CD4-positive, alpha-beta memory T cell (primary cell): ENCODE measurements at regions not wholly inside any gene's neighbourhood (a gene's known extent, or its start where the extent isn't known, plus 50 kb on each side); places are given as distances from the start of the nearest gene placed in this dataset.

Source experiments
- CTCF ChIA-PET: fragments of 350-600 bp; sonication (Branson Sonifier 250); formaldehyde crosslinking; loops from one replicate; lab custom pipeline; 2021; ENCODE audit warnings: inconsistent platforms; ENCODE audit not compliant: partially characterized antibody; lab: Charles Lee
- POLR2A ChIA-PET: fragments of 350-600 bp; sonication (Branson Sonifier 250); formaldehyde crosslinking; loops from one replicate; lab custom pipeline; 2021; ENCODE audit not compliant: partially characterized antibody; lab: Charles Lee
- DNase-seq, 5 donors: peaks; one replicate each; pipeline versions ENCODE4 v3.0.0 to v3.0.0-alpha.2; 2020 to 2022; ENCODE audit warnings: mixed read lengths in 1 of 5
- H3K27ac ChIP-seq: one replicate; pipeline ENCODE4 v1.7.0; 2013; ENCODE audit warnings: low read depth, low read length
- H3K27me3 ChIP-seq: 2 replicates; pipeline ENCODE4 v1.7.0; 2013; ENCODE audit warnings: mild to moderate bottlenecking, low read length, moderate library complexity; ENCODE audit not compliant: insufficient read depth
- H3K36me3 ChIP-seq: 2 replicates; pipeline ENCODE4 v1.7.0; 2013; ENCODE audit warnings: mild to moderate bottlenecking, low read length, moderate library complexity; ENCODE audit not compliant: insufficient read depth
- H3K4me1 ChIP-seq: 2 replicates; pipeline ENCODE4 v1.7.0; 2013; ENCODE audit warnings: mild to moderate bottlenecking, low read length, moderate library complexity; ENCODE audit not compliant: insufficient read depth
- H3K4me3 ChIP-seq, 2 donors: one replicate each; pipeline ENCODE4 v1.7.0; 2013; ENCODE audit warnings: low read length in 2 of 2, mild to moderate bottlenecking in 1 of 2
- H3K9me3 ChIP-seq, 2 donors: one replicate each; pipeline ENCODE4 v1.7.0; 2013; ENCODE audit warnings: low read length in 2 of 2, control low read depth in 1 of 2; ENCODE audit not compliant: control insufficient read depth in 1 of 2
- H3K27ac Mint-ChIP-seq, 7 donors: one replicate each; pipeline ENCODE4 v1.8.0; 2020 to 2021; ENCODE audit warnings: mixed read lengths in 7 of 7, mild to moderate bottlenecking in 6 of 7, inconsistent platforms in 3 of 7, moderate library complexity in 3 of 7
- H3K27me3 Mint-ChIP-seq, 2 donors: one replicate each; pipeline ENCODE4 v1.8.0; 2020 to 2021; ENCODE audit warnings: mixed read lengths in 2 of 2
- H3K36me3 Mint-ChIP-seq, 2 donors: one replicate each; pipeline ENCODE4 v1.8.0; 2020 to 2021; ENCODE audit warnings: mixed read lengths in 2 of 2, inconsistent platforms in 1 of 2, mild to moderate bottlenecking in 1 of 2
- H3K4me1 Mint-ChIP-seq, 4 donors: one replicate each; pipeline ENCODE4 v1.8.0; 2020 to 2021; ENCODE audit warnings: mixed read lengths in 4 of 4, mild to moderate bottlenecking in 1 of 4
- H3K4me3 Mint-ChIP-seq, 8 donors: one replicate each; pipeline ENCODE4 v1.8.0; 2020 to 2021; ENCODE audit warnings: mixed read lengths in 8 of 8, mild to moderate bottlenecking in 7 of 8, moderate library complexity in 6 of 8, inconsistent platforms in 3 of 8
- H3K9me3 Mint-ChIP-seq, 8 donors: one replicate each; pipeline ENCODE4 v1.8.0; 2020 to 2021; ENCODE audit warnings: mixed read lengths in 8 of 8, mild to moderate bottlenecking in 5 of 8, inconsistent platforms in 3 of 8, moderate library complexity in 1 of 8
- intact Hi-C: fragments of 100-400 bp; cut with micrococcal nuclease; formaldehyde crosslinking; loops from one replicate; pipeline ENCODE4 v1.15.1; 2023

DNA sequence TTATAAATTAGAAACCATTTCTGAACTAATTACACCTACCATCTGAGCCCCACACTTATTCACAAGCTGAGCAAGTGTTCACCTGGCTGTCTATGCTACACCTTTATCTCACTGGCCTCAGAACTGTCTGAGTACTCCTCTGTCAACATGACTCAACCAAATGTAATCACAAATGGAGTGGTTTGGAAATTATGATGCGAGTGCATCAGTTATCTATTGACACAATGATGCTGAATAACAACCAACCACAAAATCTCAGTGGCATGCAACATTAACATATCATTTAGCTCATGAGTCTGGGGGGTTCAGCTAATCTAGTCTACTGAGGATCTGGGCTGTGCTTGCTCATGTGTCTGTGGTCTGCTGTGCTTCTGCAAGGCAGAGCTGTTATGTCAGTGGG, 184.2 kb upstream of the NXPH2 start:
- DNase-seq: no peak
- Mint-ChIP-seq H3K4me3 (no peak overlapping the region), H3K27me3 (no peaks in the 10 kb centered on the region), H3K36me3 (no peaks in the 10 kb centered on the region), H3K4me1 (no peaks in the 10 kb centered on the region), H3K9me3 (peaks cover 2 to 7% (median 5%) of the 10 kb centered on the region in 8 donors), H3K27ac (no peak overlapping the region)
- H3K36me3 ChIP-seq: no peaks in the 10 kb centered on the region
- ChIA-PET POLR2A (no interaction called here), CTCF (no interaction called here)
- no peaks in the 10 kb centered on the region for H3K4me1 ChIP-seq
- no peak overlapping the region for H3K27ac ChIP-seq
- no peaks in the 10 kb centered on the region for H3K9me3 ChIP-seq
- H3K27me3 ChIP-seq: no peaks in the 10 kb centered on the region
- intact Hi-C loops: no loop called here
- no peak overlapping the region for H3K4me3 ChIP-seq

DNA sequence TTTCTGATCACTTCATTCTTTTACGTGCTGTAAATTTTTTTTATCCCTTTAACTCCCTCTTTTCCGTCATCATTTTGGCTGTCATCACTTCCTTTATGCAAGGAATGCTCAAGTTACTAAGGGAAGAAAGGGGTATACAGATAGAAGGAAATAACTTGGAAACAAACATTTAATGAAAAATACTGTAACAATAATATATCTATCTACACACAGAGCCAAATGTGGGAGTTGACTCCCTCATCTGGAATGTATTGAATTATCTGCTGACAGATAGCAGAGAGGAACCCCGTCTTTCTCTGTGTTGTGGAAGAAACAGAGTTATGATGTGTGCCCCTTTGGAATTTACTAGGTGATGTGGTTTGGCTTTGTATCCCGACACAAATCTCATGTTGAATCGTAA, 182.5 kb upstream of the NXPH2 start:
- POLR2A ChIA-PET: no interaction called here
- Mint-ChIP-seq H3K9me3 (peaks cover 3 to 10% (median 6%) of the 10 kb centered on the region in 8 donors), H3K27me3 (no peaks in the 10 kb centered on the region)

DNA sequence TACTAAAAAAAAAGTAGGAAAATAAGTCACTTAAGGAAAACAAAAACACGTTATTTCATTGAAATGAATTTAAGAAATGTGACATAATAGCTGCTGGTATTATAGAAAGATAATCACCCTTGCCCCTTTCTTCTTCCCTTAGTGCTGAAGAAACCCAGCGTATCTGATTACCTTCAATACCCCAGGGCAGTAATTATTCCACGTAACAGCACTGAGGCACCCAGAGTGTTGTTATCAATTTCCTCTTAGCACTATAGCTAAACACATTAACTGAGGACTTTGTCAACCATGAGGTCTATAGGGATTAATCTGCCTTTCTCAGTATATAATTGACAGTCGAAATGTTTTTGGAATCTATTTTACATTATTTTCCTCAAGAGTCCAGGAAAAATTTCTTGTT, 180.0 kb upstream of the NXPH2 start:
- Mint-ChIP-seq H3K27me3 (no peaks in the 10 kb centered on the region), H3K36me3 (no peaks in the 10 kb centered on the region), H3K4me3 (no peak overlapping the region), H3K4me1 (no peaks in the 10 kb centered on the region), H3K27ac (no peak overlapping the region), H3K9me3 (peaks cover 0 to 12% (median 6%) of the 10 kb centered on the region in 8 donors)
- H3K4me3 ChIP-seq: no peak overlapping the region
- DNase-seq: no peak
- ChIA-PET CTCF (no interaction called here), POLR2A (no interaction called here)
- H3K27ac ChIP-seq: no peak overlapping the region
- H3K27me3 ChIP-seq: no peaks in the 10 kb centered on the region
- no peaks in the 10 kb centered on the region for H3K4me1 ChIP-seq
- peaks cover 0 to 3% of the 10 kb centered on the region in 2 donors for H3K9me3 ChIP-seq
- no peaks in the 10 kb centered on the region for H3K36me3 ChIP-seq
- intact Hi-C loops: no loop called here

More for the DNA sequence above, 182.5 kb upstream of the NXPH2 start:
- CTCF ChIA-PET: no interaction called here
- Histone ChIP-seq H3K4me3 (no peak overlapping the region), H3K9me3 (no peaks in the 10 kb centered on the region), H3K4me1 (no peaks in the 10 kb centered on the region), H3K36me3 (no peaks in the 10 kb centered on the region), H3K27ac (no peak overlapping the region), H3K27me3 (no peaks in the 10 kb centered on the region)
- Mint-ChIP-seq H3K4me3 (no peak overlapping the region), H3K4me1 (no peaks in the 10 kb centered on the region), H3K27ac (no peak overlapping the region), H3K36me3 (no peaks in the 10 kb centered on the region)
- intact Hi-C loops: no loop called here
- DNase-seq: no peak

DNA sequence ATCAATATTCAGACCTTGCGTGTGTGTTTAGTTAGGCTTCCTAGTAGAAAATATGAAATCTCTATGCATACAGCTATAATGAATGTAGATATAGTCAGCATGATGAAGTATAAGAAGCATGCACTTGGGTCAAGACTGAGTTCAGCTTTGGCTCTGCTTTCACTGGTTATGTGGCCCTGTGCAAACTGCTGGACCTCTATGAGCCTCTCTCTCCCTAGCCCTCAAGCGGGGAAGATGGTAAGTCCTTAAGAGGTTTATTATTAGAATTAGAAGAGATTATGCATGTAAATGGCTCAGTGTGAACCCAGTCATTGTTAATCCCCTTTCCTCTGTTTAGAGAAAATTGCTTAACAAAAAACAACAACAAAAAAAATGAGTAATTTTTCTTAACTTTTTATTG, 178.8 kb upstream of the NXPH2 start:
- Mint-ChIP-seq H3K9me3 (peaks cover 2 to 10% (median 4%) of the 10 kb centered on the region in 8 donors), H3K4me3 (no peak overlapping the region), H3K27me3 (no peaks in the 10 kb centered on the region), H3K36me3 (no peaks in the 10 kb centered on the region), H3K4me1 (no peaks in the 10 kb centered on the region), H3K27ac (no peak overlapping the region)
- peaks cover 0 to 3% of the 10 kb centered on the region in 2 donors for H3K9me3 ChIP-seq
- no peaks in the 10 kb centered on the region for H3K4me1 ChIP-seq
- H3K27me3 ChIP-seq: no peaks in the 10 kb centered on the region
- no peak overlapping the region for H3K4me3 ChIP-seq
- H3K36me3 ChIP-seq: no peaks in the 10 kb centered on the region
- ChIA-PET CTCF (no interaction called here), POLR2A (no interaction called here)
- no peak overlapping the region for H3K27ac ChIP-seq
- intact Hi-C loops: no loop called here
- no peak for DNase-seq

DNA sequence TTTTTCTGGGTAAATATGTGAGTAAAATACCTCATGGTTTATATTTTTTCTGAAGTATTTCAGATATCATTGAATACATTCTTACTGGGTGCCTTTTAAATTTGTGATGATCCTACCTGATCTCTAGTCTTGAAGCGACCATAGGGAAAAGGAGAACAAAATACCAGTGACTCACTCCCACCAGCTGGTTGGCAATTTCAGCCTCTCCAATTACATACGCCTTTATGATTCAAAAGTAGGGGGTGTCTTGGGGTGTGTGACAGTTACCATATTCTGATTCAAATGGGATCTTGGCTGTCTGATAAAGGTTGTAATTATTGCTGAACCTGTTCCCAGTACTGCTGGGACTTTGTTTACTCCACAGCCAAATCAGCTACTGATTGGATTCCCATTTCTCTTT, 175.9 kb upstream of the NXPH2 start:
- Histone ChIP-seq H3K9me3 (peaks cover 0 to 3% of the 10 kb centered on the region in 2 donors), H3K27ac (no peak overlapping the region), H3K4me1 (no peaks in the 10 kb centered on the region), H3K4me3 (no peak overlapping the region), H3K36me3 (no peaks in the 10 kb centered on the region), H3K27me3 (no peaks in the 10 kb centered on the region)
- no peaks in the 10 kb centered on the region for H3K27me3 Mint-ChIP-seq
- ChIA-PET POLR2A (no interaction called here), CTCF (no interaction called here)
- DNase-seq: no peak
- no peak overlapping the region for H3K27ac Mint-ChIP-seq
- no peak overlapping the region for H3K4me3 Mint-ChIP-seq
- intact Hi-C loops: no loop called here
- peaks cover 2 to 10% (median 6%) of the 10 kb centered on the region in 8 donors for H3K9me3 Mint-ChIP-seq
- H3K36me3 Mint-ChIP-seq: no peaks in the 10 kb centered on the region
- no peaks in the 10 kb centered on the region for H3K4me1 Mint-ChIP-seq

DNA sequence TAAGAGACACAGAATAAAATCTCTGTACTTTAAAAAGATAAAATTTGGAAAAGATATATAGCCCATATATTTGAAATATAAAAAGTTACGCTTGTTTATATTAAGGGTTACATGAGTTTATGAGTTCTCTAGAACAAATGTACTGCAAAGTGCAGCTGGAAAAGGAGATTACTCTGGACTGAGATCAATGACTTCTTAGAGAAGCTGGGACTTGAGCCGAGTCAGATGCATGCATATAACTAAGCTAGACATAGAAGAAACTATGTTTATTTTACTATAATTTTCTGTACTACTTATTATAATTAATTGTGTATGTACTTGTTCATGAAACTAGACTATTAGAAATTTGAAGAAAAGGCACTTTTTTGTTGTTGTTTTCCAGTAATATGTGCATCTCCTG, 170.3 kb upstream of the NXPH2 start:
- Histone ChIP-seq H3K4me1 (no peaks in the 10 kb centered on the region), H3K4me3 (no peak overlapping the region), H3K27me3 (no peaks in the 10 kb centered on the region), H3K9me3 (no peaks in the 10 kb centered on the region), H3K27ac (no peak overlapping the region), H3K36me3 (no peaks in the 10 kb centered on the region)
- ChIA-PET CTCF (no interaction called here), POLR2A (no interaction called here)
- H3K4me1 Mint-ChIP-seq: no peaks in the 10 kb centered on the region
- intact Hi-C loops: no loop called here
- no peak overlapping the region for H3K4me3 Mint-ChIP-seq
- H3K36me3 Mint-ChIP-seq: no peaks in the 10 kb centered on the region
- H3K27ac Mint-ChIP-seq: no peak overlapping the region
- H3K9me3 Mint-ChIP-seq: peaks cover 0 to 11% (median 4%) of the 10 kb centered on the region in 8 donors
- DNase-seq: no peak
- H3K27me3 Mint-ChIP-seq: no peaks in the 10 kb centered on the region

DNA sequence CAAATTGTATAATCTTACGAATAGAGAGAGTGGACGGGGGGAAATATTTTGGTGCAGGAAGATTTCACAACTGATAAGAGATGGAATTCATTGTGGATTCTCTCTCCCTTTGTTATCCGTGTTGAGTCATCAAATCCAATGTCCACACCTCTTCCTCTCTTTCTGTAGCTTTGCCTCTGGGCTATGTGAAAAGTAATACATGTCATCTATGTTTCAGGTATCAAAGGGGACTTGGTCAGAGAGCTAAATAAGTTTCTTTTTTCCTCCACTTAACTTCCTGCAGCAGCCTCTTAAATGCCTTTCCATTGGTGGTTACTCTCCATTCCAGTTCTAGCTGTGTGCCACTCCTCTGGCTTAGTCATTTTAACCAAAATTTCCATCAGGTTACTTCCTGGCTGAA, 169.3 kb upstream of the NXPH2 start:
- Histone ChIP-seq H3K4me1 (no peaks in the 10 kb centered on the region), H3K27me3 (no peaks in the 10 kb centered on the region), H3K4me3 (no peak overlapping the region), H3K27ac (no peak overlapping the region), H3K9me3 (no peaks in the 10 kb centered on the region), H3K36me3 (no peaks in the 10 kb centered on the region)
- CTCF ChIA-PET: no interaction called here
- intact Hi-C loops: no loop called here
- Mint-ChIP-seq H3K27ac (no peak overlapping the region), H3K4me1 (no peaks in the 10 kb centered on the region), H3K27me3 (no peaks in the 10 kb centered on the region), H3K36me3 (no peaks in the 10 kb centered on the region), H3K9me3 (peaks cover 0 to 9% (median 3%) of the 10 kb centered on the region in 8 donors), H3K4me3 (no peak overlapping the region)
- POLR2A ChIA-PET: no interaction called here
- DNase-seq: no peak

DNA sequence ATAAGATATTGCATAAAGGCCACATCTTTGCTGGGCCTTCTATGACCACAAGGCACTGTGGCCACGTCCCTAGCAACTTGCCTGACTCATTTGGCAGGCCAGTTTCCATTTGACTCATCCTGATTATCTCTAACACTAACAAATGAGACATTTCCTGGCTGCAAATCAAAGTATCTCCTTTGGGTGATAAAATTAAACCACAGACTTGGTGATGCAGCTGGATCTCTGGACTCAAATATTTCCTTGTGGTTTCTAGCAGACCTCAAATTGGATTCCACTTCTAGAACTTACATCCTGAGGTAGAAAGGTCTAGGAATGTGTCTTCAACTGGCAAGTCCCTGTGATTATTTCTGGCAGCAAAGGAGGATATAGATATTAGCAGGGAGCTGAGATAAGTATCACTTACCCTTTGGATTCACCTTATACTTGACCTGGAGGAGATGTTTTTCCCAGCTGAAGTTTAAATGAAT, 167.9 kb upstream of the NXPH2 start:
- no peak overlapping the region for H3K27ac Mint-ChIP-seq

More for the DNA sequence above, 167.9 kb upstream of the NXPH2 start:
- intact Hi-C loops: no loop called here
- Histone ChIP-seq H3K9me3 (no peaks in the 10 kb centered on the region), H3K4me3 (no peak overlapping the region), H3K36me3 (no peaks in the 10 kb centered on the region), H3K27ac (no peak overlapping the region), H3K27me3 (no peaks in the 10 kb centered on the region), H3K4me1 (no peaks in the 10 kb centered on the region)
- Mint-ChIP-seq H3K27me3 (no peaks in the 10 kb centered on the region), H3K4me3 (no peak overlapping the region), H3K4me1 (no peaks in the 10 kb centered on the region), H3K9me3 (peaks cover 0 to 10% (median under 1%) of the 10 kb centered on the region in 8 donors), H3K36me3 (no peaks in the 10 kb centered on the region)
- ChIA-PET CTCF (no interaction called here), POLR2A (no interaction called here)
- no peak for DNase-seq
